Trophoblast cell (in vitro differentiated cells and primary cell): ENCODE measurements at regions not wholly inside any gene's neighbourhood (a gene's known extent, or its start where the extent isn't known, plus 50 kb on each side); places are given as distances from the start of the nearest gene placed in this dataset.

Source experiments
- DNase-seq, 2 donors: peaks; one replicate each; pipeline ENCODE4 v3.0.0-alpha.2; 2016
- H2AFZ ChIP-seq: 2 replicates; pipeline ENCODE4 v1.6.1; 2013; ENCODE audit warnings: low read length, moderate library complexity, mild to moderate bottlenecking; ENCODE audit not compliant: insufficient read depth, poor library complexity
- H2AK5ac ChIP-seq: 2 replicates; pipeline ENCODE4 v1.6.1; 2013; ENCODE audit warnings: mild to moderate bottlenecking, low read length
- H2BK120ac ChIP-seq: 2 replicates; pipeline ENCODE4 v1.6.1; 2013; ENCODE audit warnings: low read length, mild to moderate bottlenecking, moderate library complexity; ENCODE audit not compliant: insufficient read depth, poor library complexity
- H2BK12ac ChIP-seq: 2 replicates; pipeline ENCODE4 v1.6.1; 2013; ENCODE audit warnings: mild to moderate bottlenecking, low read length, moderate library complexity
- H2BK5ac ChIP-seq: 2 replicates; pipeline ENCODE4 v1.6.1; 2013; ENCODE audit warnings: low read length, low read depth, moderate library complexity, mild to moderate bottlenecking; ENCODE audit not compliant: poor library complexity
- H3K14ac ChIP-seq: 2 replicates; pipeline ENCODE4 v1.6.1; 2013; ENCODE audit warnings: mild to moderate bottlenecking, low read length
- H3K18ac ChIP-seq: 2 replicates; pipeline ENCODE4 v1.6.1; 2013; ENCODE audit warnings: mild to moderate bottlenecking, low read length
- H3K23ac ChIP-seq: 2 replicates; pipeline ENCODE4 v1.6.1; 2013; ENCODE audit warnings: low read length
- H3K27ac ChIP-seq: 2 replicates; pipeline ENCODE4 v1.5.1; 2013; ENCODE audit warnings: low read depth, mild to moderate bottlenecking, inconsistent platforms, low read length, moderate library complexity
- H3K27me3 ChIP-seq: 2 replicates; pipeline ENCODE4 v1.6.1; 2013; ENCODE audit warnings: inconsistent platforms, mild to moderate bottlenecking, low read length, moderate library complexity; ENCODE audit not compliant: insufficient read depth
- H3K36me3 ChIP-seq, 2 experiments: 1 replicate in 1 of 2; 2 replicates in 1 of 2; pipeline ENCODE4 v1.6.1; 2013; ENCODE audit warnings: low read length in 2 of 2, mild to moderate bottlenecking in 2 of 2, moderate library complexity in 1 of 2; ENCODE audit not compliant: insufficient read depth in 2 of 2, control insufficient read depth in 1 of 2
- H3K4ac ChIP-seq: 2 replicates; pipeline ENCODE4 v1.6.1; 2013; ENCODE audit warnings: low read depth, mild to moderate bottlenecking, low read length, moderate library complexity
- H3K4me1 ChIP-seq, 2 experiments: 1 replicate in 1 of 2; 2 replicates in 1 of 2; pipeline ENCODE4 v1.6.1; 2013; ENCODE audit warnings: low read length in 2 of 2, mild to moderate bottlenecking in 2 of 2, moderate library complexity in 1 of 2; ENCODE audit not compliant: insufficient read depth in 2 of 2, control insufficient read depth in 1 of 2
- H3K4me2 ChIP-seq: 2 replicates; pipeline ENCODE4 v1.6.1; 2013; ENCODE audit warnings: inconsistent platforms, mild to moderate bottlenecking, low read length, moderate library complexity
- H3K4me3 ChIP-seq: 2 replicates; pipeline ENCODE4 v1.5.1; 2013; ENCODE audit warnings: mild to moderate bottlenecking, low read depth, low read length, inconsistent platforms
- H3K79me1 ChIP-seq: one replicate; pipeline ENCODE4 v1.6.1; 2013; ENCODE audit warnings: low read length
- H3K79me2 ChIP-seq: 2 replicates; pipeline ENCODE4 v1.6.1; 2013; ENCODE audit warnings: low read length, mild to moderate bottlenecking; ENCODE audit not compliant: control insufficient read depth, insufficient read depth, poor library complexity
- H3K9ac ChIP-seq: 2 replicates; pipeline ENCODE4 v1.6.1; 2013; ENCODE audit warnings: mild to moderate bottlenecking, low read length
- H3K9me3 ChIP-seq: 2 replicates; pipeline ENCODE4 v1.6.1; 2013; ENCODE audit warnings: low read depth, mild to moderate bottlenecking, control low read depth, inconsistent platforms, low read length; ENCODE audit not compliant: insufficient read depth
- H4K12ac ChIP-seq: 2 replicates; pipeline ENCODE4 v1.6.1; 2013; ENCODE audit warnings: low read depth, mild to moderate bottlenecking, low read length, moderate library complexity
- H4K8ac ChIP-seq: 2 replicates; pipeline ENCODE4 v1.6.1; 2013; ENCODE audit warnings: low read depth, mild to moderate bottlenecking, low read length, moderate library complexity
- H4K91ac ChIP-seq: one replicate; pipeline ENCODE4 v1.6.1; 2013; ENCODE audit warnings: low read depth, mild to moderate bottlenecking, low read length, moderate library complexity
- WGBS: extraction: QIAGEN DNeasy Blood & Tissue Kit; methylation state at CpG from one replicate; pipeline ENCODE4 v1.1.7; 2013; ENCODE audit warnings: missing lambda C conversion rate; ENCODE audit not compliant: insufficient read length, insufficient coverage; ENCODE audit errors: extremely low coverage; 5-methylcytosine and 5-hydroxymethylcytosine counted together

GRCh38 chr6:167399051-167399387 lies 74.1 kb downstream of the TTLL2 start:
- H4K8ac ChIP-seq: no peak overlapping the region
- no peak overlapping the region for H4K12ac ChIP-seq
- no peaks in the 10 kb centered on the region for H3K27me3 ChIP-seq
- no peak overlapping the region for H3K23ac ChIP-seq
- no peaks in the 10 kb centered on the region for H3K9me3 ChIP-seq
- no peak overlapping the region for H2BK120ac ChIP-seq
- no peak overlapping the region for H3K9ac ChIP-seq
- H3K79me1 ChIP-seq: no peaks in the 10 kb centered on the region
- H3K79me2 ChIP-seq: no peaks in the 10 kb centered on the region
- no peak overlapping the region for H2BK5ac ChIP-seq
- H3K4me3 ChIP-seq: no peak overlapping the region
- H2AK5ac ChIP-seq: no peak overlapping the region
- no peaks in the 10 kb centered on the region for H3K36me3 ChIP-seq
- H3K4me1 ChIP-seq: peaks cover 6 to 9% of the 10 kb centered on the region in 2 experiments
- no peak overlapping the region for H3K14ac ChIP-seq
- no peak overlapping the region for H2AFZ ChIP-seq
- no peak overlapping the region for H4K91ac ChIP-seq
- H3K18ac ChIP-seq: no peak overlapping the region
- DNase-seq: no peak
- H3K4me2 ChIP-seq: no peak overlapping the region
- no peak overlapping the region for H3K27ac ChIP-seq
- H2BK12ac ChIP-seq: no peak overlapping the region
- no peak overlapping the region for H3K4ac ChIP-seq
- WGBS: no CpG with 5 or more reads among the region's 6 CpGs

- DNase-seq: no peak
Observed at GRCh38 chr6:167399599-167399998, 74.7 kb downstream of the TTLL2 start.

GRCh38 chr6:167400482-167401138 lies 75.7 kb downstream of the TTLL2 start:
- WGBS: no CpG with 5 or more reads among the region's 18 CpGs

More at GRCh38 chr6:167399599-167399998, 74.7 kb downstream of the TTLL2 start:
- H3K14ac ChIP-seq: no peak overlapping the region
- H3K79me1 ChIP-seq: no peaks in the 10 kb centered on the region
- H3K9ac ChIP-seq: no peak overlapping the region
- no peak overlapping the region for H2AK5ac ChIP-seq
- H3K9me3 ChIP-seq: no peaks in the 10 kb centered on the region
- H3K36me3 ChIP-seq: no peaks in the 10 kb centered on the region
- no peak overlapping the region for H3K4me2 ChIP-seq
- no peak overlapping the region for H3K4me3 ChIP-seq
- no peaks in the 10 kb centered on the region for H3K79me2 ChIP-seq
- no peak overlapping the region for H4K12ac ChIP-seq
- no peak overlapping the region for H3K18ac ChIP-seq
- no peak overlapping the region for H2AFZ ChIP-seq
- no peak overlapping the region for H2BK12ac ChIP-seq
- H3K4ac ChIP-seq: no peak overlapping the region
- H3K27me3 ChIP-seq: no peaks in the 10 kb centered on the region
- H3K4me1 ChIP-seq: peaks cover 6 to 9% of the 10 kb centered on the region in 2 experiments
- no peak overlapping the region for H4K91ac ChIP-seq
- no peak overlapping the region for H4K8ac ChIP-seq
- no peak overlapping the region for H2BK120ac ChIP-seq
- H3K23ac ChIP-seq: no peak overlapping the region
- no peak overlapping the region for H3K27ac ChIP-seq
- H2BK5ac ChIP-seq: no peak overlapping the region
- no CpG with 5 or more reads among the region's 17 CpGs for WGBS

DNA sequence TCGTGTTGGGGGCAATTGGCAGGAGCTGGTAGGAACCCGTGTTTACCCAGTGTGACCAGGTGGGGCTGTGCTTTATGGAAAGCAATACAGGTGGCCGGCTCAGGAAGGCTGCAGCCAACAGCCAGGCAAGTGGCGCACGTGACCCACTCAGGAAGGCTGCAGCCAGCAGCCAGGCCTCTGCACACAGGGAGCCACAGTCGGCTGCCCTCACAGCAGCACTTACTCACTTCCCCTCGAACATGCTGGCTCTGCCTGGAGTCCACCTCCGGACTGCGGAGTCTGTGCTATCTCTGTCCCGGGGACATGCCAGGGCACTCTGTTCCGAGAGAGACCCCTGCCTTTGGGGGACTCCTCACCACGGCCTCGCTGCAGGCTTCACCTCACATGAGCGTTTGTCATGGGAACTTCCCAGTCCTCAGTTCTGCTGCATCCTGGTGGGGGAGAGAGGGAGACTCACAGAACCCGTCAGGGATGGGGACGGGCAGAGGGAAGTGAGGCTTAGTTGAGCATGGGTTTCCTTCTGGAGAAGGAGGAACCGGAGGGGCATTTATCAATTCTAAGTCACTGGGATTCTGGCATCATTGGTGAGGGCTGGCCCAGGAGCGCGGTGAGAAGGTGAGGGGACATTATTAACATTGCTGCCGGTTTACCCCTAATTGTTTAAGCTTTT lies 76.8 kb downstream of the TTLL2 start:
- Histone ChIP-seq H3K27ac (no peak overlapping the region), H3K79me1 (no peaks in the 10 kb centered on the region), H2BK120ac (no peak overlapping the region), H4K91ac (no peak overlapping the region), H3K36me3 (no peaks in the 10 kb centered on the region), H3K4ac (no peak overlapping the region), H3K23ac (no peak overlapping the region), H2BK5ac (no peak overlapping the region), H3K18ac (no peak overlapping the region), H2AFZ (no peak overlapping the region), H3K27me3 (no peaks in the 10 kb centered on the region), H3K79me2 (no peaks in the 10 kb centered on the region), H3K14ac (no peak overlapping the region), H4K12ac (no peak overlapping the region), H2BK12ac (no peak overlapping the region), H3K4me3 (no peak overlapping the region), H3K4me2 (no peak overlapping the region), H3K9me3 (no peaks in the 10 kb centered on the region), H4K8ac (no peak overlapping the region), H3K9ac (no peak overlapping the region), H2AK5ac (no peak overlapping the region), H3K4me1 (peaks cover 6 to 9% of the 10 kb centered on the region in 2 experiments)
- WGBS: no CpG with 5 or more reads among the region's 20 CpGs
- no peak for DNase-seq

More at GRCh38 chr6:167400482-167401138, 75.7 kb downstream of the TTLL2 start:
- Histone ChIP-seq H3K79me1 (no peaks in the 10 kb centered on the region), H4K91ac (no peak overlapping the region), H2AFZ (no peak overlapping the region), H3K4me2 (no peak overlapping the region), H3K14ac (no peak overlapping the region), H3K79me2 (no peaks in the 10 kb centered on the region), H3K36me3 (no peaks in the 10 kb centered on the region), H3K23ac (no peak overlapping the region), H3K9ac (no peak overlapping the region), H2BK5ac (no peak overlapping the region), H3K4me3 (no peak overlapping the region), H2BK12ac (no peak overlapping the region), H3K27me3 (no peaks in the 10 kb centered on the region), H4K12ac (no peak overlapping the region), H3K18ac (no peak overlapping the region), H3K9me3 (no peaks in the 10 kb centered on the region), H2AK5ac (no peak overlapping the region), H4K8ac (no peak overlapping the region), H3K4me1 (peaks cover 6 to 9% of the 10 kb centered on the region in 2 experiments), H2BK120ac (no peak overlapping the region), H3K27ac (no peak overlapping the region), H3K4ac (no peak overlapping the region)
- DNase-seq: no peak
